Osteoblast (primary cell): ENCODE measurements at regions not wholly inside any gene's neighbourhood (a gene's known extent, or its start where the extent isn't known, plus 50 kb on each side); places are given as distances from the start of the nearest gene placed in this dataset.

Source experiments
- DNase-seq: peaks from one replicate; pipeline ENCODE4 v3.0.0; 2011; ENCODE audit warnings: low spot score, mixed read lengths; ENCODE audit not compliant: insufficient read length; ENCODE audit errors: missing footprints
- H2AFZ ChIP-seq: 2 replicates; pipeline ENCODE4 v1.6.0; 2011; ENCODE audit warnings: mild to moderate bottlenecking, low read length
- H3K27ac ChIP-seq: 2 replicates; pipeline ENCODE4 v1.5.1; 2011; ENCODE audit warnings: mild to moderate bottlenecking, low read depth, low read length, moderate library complexity
- H3K27me3 ChIP-seq: 2 replicates; pipeline ENCODE4 v1.6.0; 2012; ENCODE audit warnings: mild to moderate bottlenecking, control low read depth, inconsistent platforms, low read length, moderate library complexity; ENCODE audit not compliant: insufficient read depth
- H3K36me3 ChIP-seq: 2 replicates; pipeline ENCODE4 v1.5.1; 2011; ENCODE audit warnings: mild to moderate bottlenecking, low read length, control low read depth, moderate library complexity; ENCODE audit not compliant: insufficient read depth
- H3K4me1 ChIP-seq: 2 replicates; pipeline ENCODE4 v1.5.1; 2011; ENCODE audit warnings: mild to moderate bottlenecking, low read length, control low read depth, moderate library complexity; ENCODE audit not compliant: insufficient read depth
- H3K4me2 ChIP-seq: 2 replicates; pipeline ENCODE4 v1.6.0; 2011; ENCODE audit warnings: mild to moderate bottlenecking, low read length; ENCODE audit not compliant: insufficient read depth
- H3K4me3 ChIP-seq: fragments of 200-600 bp; sonication (generic); 3 replicates; pipeline ENCODE4 v1.5.1; 2012; ENCODE audit warnings: mild to moderate bottlenecking, low read length, inconsistent platforms; ENCODE audit not compliant: insufficient read depth
- H3K79me2 ChIP-seq: 2 replicates; pipeline ENCODE4 v1.6.0; 2012; ENCODE audit warnings: mild to moderate bottlenecking, low read length, control low read depth, inconsistent platforms; ENCODE audit not compliant: insufficient read depth
- H3K9me3 ChIP-seq: 2 replicates; pipeline ENCODE4 v1.5.1; 2011; ENCODE audit warnings: low read depth, low read length, control low read depth
- H4K20me1 ChIP-seq: 2 replicates; pipeline ENCODE4 v1.6.0; 2012; ENCODE audit warnings: mild to moderate bottlenecking, low read length, control low read depth; ENCODE audit not compliant: insufficient read depth
- CTCF ChIP-seq: IDR thresholded peaks from 2 replicates; pipeline ENCODE4 v1.5.1; 2011; ENCODE audit warnings: mild to moderate bottlenecking, low read depth, low read length, moderate library complexity; ENCODE audit errors: extremely low read depth

- H3K9me3 ChIP-seq, result no peaks in the 10 kb centered on the region
- no peaks in the 10 kb centered on the region for H4K20me1 ChIP-seq
- H3K27me3 ChIP-seq, result no peaks in the 10 kb centered on the region
- no peaks in the 10 kb centered on the region for H3K79me2 ChIP-seq
- H2AFZ ChIP-seq, result no peak overlapping the region
- no peaks in the 10 kb centered on the region for H3K36me3 ChIP-seq
- no peaks in the 10 kb centered on the region for H3K4me1 ChIP-seq
- no peak overlapping the region for H3K27ac ChIP-seq
- TF ChIP-seq CTCF, result no peak
- no peak overlapping the region for H3K4me3 ChIP-seq
- no peak overlapping the region for H3K4me2 ChIP-seq
- DNase-seq, result no peak
These were observed 752.5 kb downstream of the CCSER2 start for GRCh38 chr10:85080934-85081333.

GRCh38 chr10:85098835-85099521 is 770.6 kb downstream of the CCSER2 start:
- DNase-seq, result no peak
- Histone ChIP-seq H4K20me1 (no peaks in the 10 kb centered on the region), H2AFZ (no peak overlapping the region), H3K27ac (no peak overlapping the region), H3K4me3 (no peak overlapping the region), H3K4me1 (no peaks in the 10 kb centered on the region), H3K27me3 (no peaks in the 10 kb centered on the region), H3K9me3 (peaks cover 3% of the 10 kb centered on the region), H3K36me3 (no peaks in the 10 kb centered on the region), H3K4me2 (no peak overlapping the region), H3K79me2 (no peaks in the 10 kb centered on the region)
- no peak for TF ChIP-seq CTCF

- DNase-seq, result no peak
- Histone ChIP-seq H3K27me3 (no peaks in the 10 kb centered on the region), H2AFZ (no peak overlapping the region), H3K27ac (no peak overlapping the region), H3K4me1 (no peaks in the 10 kb centered on the region), H3K4me3 (no peak overlapping the region), H3K79me2 (no peaks in the 10 kb centered on the region), H4K20me1 (no peaks in the 10 kb centered on the region), H3K9me3 (peaks cover 3% of the 10 kb centered on the region), H3K4me2 (no peak overlapping the region), H3K36me3 (no peaks in the 10 kb centered on the region)
- no peak for TF ChIP-seq CTCF
These were observed 772.1 kb downstream of the CCSER2 start for GRCh38 chr10:85100495-85100894.

GRCh38 chr10:85105614-85106255 is 777.3 kb downstream of the CCSER2 start:
- Histone ChIP-seq H3K4me1 (no peaks in the 10 kb centered on the region), H3K27ac (no peak overlapping the region), H3K27me3 (no peaks in the 10 kb centered on the region), H2AFZ (no peak overlapping the region), H3K4me2 (no peak overlapping the region), H3K36me3 (no peaks in the 10 kb centered on the region), H3K9me3 (peaks cover 10% of the 10 kb centered on the region), H3K79me2 (no peaks in the 10 kb centered on the region), H4K20me1 (no peaks in the 10 kb centered on the region), H3K4me3 (no peak overlapping the region)
- no peak for TF ChIP-seq CTCF
- DNase-seq, result no peak
